Gastroesophageal sphincter (tissue), 4 donors: ENCODE measurements at regions not wholly inside any gene's neighbourhood (a gene's known extent, or its start where the extent isn't known, plus 50 kb on each side); places are given as distances from the start of the nearest gene placed in this dataset.

ENCODE experiments used
- ATAC-seq: fragments of 150-250 bp; one replicate; pipeline ENCODE4 v1.9.1; 2016; ENCODE audit warnings: mild to moderate bottlenecking, moderate library complexity
- H3K27ac ChIP-seq, 4 donors: fragments of 200-600 bp; sonication (generic) in 3 of 4; 1 replicate in 3 of 4; 2 replicates in 1 of 4; pipeline ENCODE4 v1.5.1; 2016 to 2019
- H3K27me3 ChIP-seq: fragments of 200-600 bp; sonication (generic); one replicate; pipeline ENCODE4 v1.5.1; 2019
- H3K36me3 ChIP-seq, 2 donors: fragments of 200-600 bp; sonication (generic); one replicate each; pipeline ENCODE4 v1.5.1; 2019; ENCODE audit warnings: control low read depth in 1 of 2
- H3K4me1 ChIP-seq, 3 donors: fragments of 200-600 bp; sonication (generic); 1 replicate in 2 of 3; 2 replicates in 1 of 3; pipeline ENCODE4 v1.5.1; 2016 to 2019; ENCODE audit warnings: control low read depth in 2 of 3
- H3K4me3 ChIP-seq, 2 donors: fragments of 200-600 bp; sonication (generic); one replicate each; pipeline ENCODE4 v1.5.1; 2019; ENCODE audit warnings: mild to moderate bottlenecking in 1 of 2, moderate library complexity in 1 of 2
- H3K9me3 ChIP-seq, 3 donors: fragments of 200-600 bp; sonication (generic); one replicate each; pipeline ENCODE4 v1.5.1; 2017 to 2019; ENCODE audit warnings: control low read depth in 2 of 3
- CTCF ChIP-seq, 4 experiments: fragments of 200-600 bp in 2 of 4; fragments of 450-650 bp in 2 of 4; sonication (generic) in 1 of 4; IDR thresholded peaks; one replicate each; pipeline ENCODE4 v1.5.1; 2017 to 2019; ENCODE audit warnings: antibody characterized with exemption in 4 of 4, mild to moderate bottlenecking in 2 of 4, moderate library complexity in 2 of 4
- EP300 ChIP-seq: sonication (generic); formaldehyde crosslinking; IDR thresholded peaks from one replicate; pipeline ENCODE4 v1.6.1; 2017; ENCODE audit warnings: antibody characterized with exemption, mild to moderate bottlenecking
- POLR2A ChIP-seq, 2 donors: fragments of 450-650 bp; IDR thresholded peaks; one replicate each; pipeline ENCODE4 v1.6.1; 2017; ENCODE audit warnings: antibody characterized with exemption in 2 of 2, mild to moderate bottlenecking in 2 of 2, moderate library complexity in 1 of 2
- POLR2AphosphoS5 ChIP-seq: sonication (generic); formaldehyde crosslinking; IDR thresholded peaks from one replicate; pipeline ENCODE4 v1.6.1; 2017; ENCODE audit warnings: antibody characterized with exemption
- WGBS, 2 donors: methylation state at CpG; one replicate each; pipeline ENCODE4 v1.1.5; 2018; ENCODE audit warnings: low coverage in 1 of 2; 5-methylcytosine and 5-hydroxymethylcytosine counted together

GRCh38 chr6:14353798-14354197, 236.2 kb downstream of the CD83 start:
- ATAC-seq, result no peak
- Histone ChIP-seq H3K36me3 (no peaks in the 10 kb centered on the region), H3K4me1 (peaks cover 0 to 13% (median 6%) of the 10 kb centered on the region in 3 donors), H3K4me3 (no peak overlapping the region), H3K27ac (no peak overlapping the region), H3K27me3 (no peaks in the 10 kb centered on the region), H3K9me3 (no peaks in the 10 kb centered on the region)
- TF ChIP-seq CTCF (IDR thresholded peaks at IDR 0.05), result no peak
- TF ChIP-seq EP300, result no peak
- no peak for TF ChIP-seq POLR2AphosphoS5
- no peak for TF ChIP-seq POLR2A (IDR thresholded peaks at IDR 0.05)
- WGBS, 2 donors, result 86 to 94% methylated on average over 1 to 2 of the region's 2 CpGs

- no peaks in the 10 kb centered on the region for H3K9me3 ChIP-seq
- WGBS, 2 donors, result 18 to 19% methylated on average over 5 of the region's 5 CpGs
Measured at GRCh38 chr6:14354919-14355572, 237.5 kb downstream of the CD83 start.

GRCh38 chr6:14359438-14359837, 241.9 kb downstream of the CD83 start:
- Histone ChIP-seq H3K4me3 (no peak overlapping the region), H3K27me3 (no peaks in the 10 kb centered on the region), H3K4me1 (peaks cover 6 to 33% (median 12%) of the 10 kb centered on the region in 3 donors), H3K27ac (no peak overlapping the region), H3K36me3 (no peaks in the 10 kb centered on the region), H3K9me3 (no peaks in the 10 kb centered on the region)
- TF ChIP-seq EP300 (no peak), CTCF (IDR thresholded peaks at IDR 0.05) (no peak), POLR2AphosphoS5 (no peak), POLR2A (IDR thresholded peaks at IDR 0.05) (no peak)
- no peak for ATAC-seq
- 93 to 97% methylated on average over 5 of the region's 5 CpGs for WGBS, 2 donors

More at GRCh38 chr6:14354919-14355572, 237.5 kb downstream of the CD83 start:
- ATAC-seq, result peak; percentile 50
- H3K4me1 ChIP-seq, result peaks cover 0 to 13% (median 6%) of the 10 kb centered on the region in 3 donors
- H3K36me3 ChIP-seq, result no peaks in the 10 kb centered on the region
- no peak overlapping the region for H3K4me3 ChIP-seq
- TF ChIP-seq POLR2A (IDR thresholded peaks at IDR 0.05), result no peak
- TF ChIP-seq EP300, result no peak
- TF ChIP-seq POLR2AphosphoS5, result peak; percentile 82
- peak overlapping the region in 1 of 4 donors; percentile 44 for H3K27ac ChIP-seq
- no peaks in the 10 kb centered on the region for H3K27me3 ChIP-seq

GRCh38 chr6:14360565-14360964, 243.0 kb downstream of the CD83 start:
- no peak for TF ChIP-seq POLR2AphosphoS5
- no peak for TF ChIP-seq CTCF (IDR thresholded peaks at IDR 0.05)
- no peak for TF ChIP-seq EP300
- no peak for TF ChIP-seq POLR2A (IDR thresholded peaks at IDR 0.05)
- H3K4me1 ChIP-seq, result peaks cover 0 to 22% (median 12%) of the 10 kb centered on the region in 3 donors
- peak overlapping the region in 3 of 4 donors; percentile 34 to 67 (median 61) for H3K27ac ChIP-seq
- no peak for ATAC-seq
- no peaks in the 10 kb centered on the region for H3K27me3 ChIP-seq
- H3K36me3 ChIP-seq, result no peaks in the 10 kb centered on the region
- H3K9me3 ChIP-seq, result no peaks in the 10 kb centered on the region
- no peak overlapping the region for H3K4me3 ChIP-seq
- WGBS, 2 donors, result 82% methylated on average over 7 of the region's 7 CpGs

- 7 to 27% methylated on average over 2 of the region's 2 CpGs for WGBS, 2 donors
- Histone ChIP-seq H3K27me3 (no peaks in the 10 kb centered on the region), H3K9me3 (no peaks in the 10 kb centered on the region), H3K36me3 (no peaks in the 10 kb centered on the region), H3K4me1 (peaks cover 0 to 22% (median 12%) of the 10 kb centered on the region in 3 donors), H3K27ac (peak overlapping the region; percentile 34 to 67 (median 60)), H3K4me3 (no peak overlapping the region)
- no peak for TF ChIP-seq POLR2A (IDR thresholded peaks at IDR 0.05)
- TF ChIP-seq EP300, result no peak
- TF ChIP-seq CTCF (IDR thresholded peaks at IDR 0.05), result no peak
- TF ChIP-seq POLR2AphosphoS5, result no peak
- peak; percentile 78 for ATAC-seq
Measured at GRCh38 chr6:14361297-14361696, 243.7 kb downstream of the CD83 start.
